A549 (cell line): ENCODE measurements at regions not wholly inside any gene's neighbourhood (a gene's known extent, or its start where the extent isn't known, plus 50 kb on each side); places are given as distances from the start of the nearest gene placed in this dataset.

ENCODE experiments used
- ATAC-seq, 2 experiments: fragments of 200-7000 bp in 1 of 2; fragments of >200 bp in 1 of 2; cut with Nextera tagmentation in 1 of 2; cut with Tn5 transposase in 1 of 2; 3 replicates each; pipeline versions ENCODE4 v1.8.0 to v1.9.1; 2018 to 2020; ENCODE audit warnings: mild to moderate bottlenecking in 1 of 2, moderate library complexity in 1 of 2
- CTCF ChIA-PET: fragments of 300-600 bp; sonication (Branson Sonifier 250); formaldehyde crosslinking; extraction: SDS; loops from one replicate; lab custom pipeline; 2021; ENCODE audit warnings: antibody characterized with exemption, inconsistent platforms; lab: Yijun Ruan, JAX
- POLR2A ChIA-PET: fragments of 350-600 bp; formaldehyde crosslinking; extraction: SDS; loops from one replicate; lab custom pipeline; 2021; ENCODE audit warnings: antibody characterized with exemption, inconsistent platforms; lab: Yijun Ruan, JAX
- DNase-seq, 2 experiments: peaks; one replicate each; pipeline versions ENCODE4 v3.0.0 to v3.0.0-alpha.2; 2011 to 2016; ENCODE audit warnings: low read depth in 1 of 2, low spot score in 1 of 2
- FAIRE-seq: peaks from 2 replicates; lab custom pipeline; 2011; peaks lifted over from hg19 to GRCh38; lab: Jason Lieb, UNC
- H3K27ac ChIP-seq, 2 experiments: fragments of >200 bp; sonication (Bioruptor Twin); formaldehyde crosslinking; 3 replicates each; pipeline ENCODE4 v1.5.1; 2016 to 2017
- H3K4me1 ChIP-seq: fragments of >200 bp; sonication (Bioruptor Twin); formaldehyde crosslinking; 3 replicates; pipeline ENCODE4 v1.6.1; 2016
- H3K4me2 ChIP-seq: fragments of >200 bp; sonication (Bioruptor Twin); formaldehyde crosslinking; 3 replicates; pipeline ENCODE4 v1.6.1; 2016
- H3K4me3 ChIP-seq: fragments of >200 bp; sonication (Bioruptor Twin); formaldehyde crosslinking; 3 replicates; pipeline ENCODE4 v1.5.1; 2016
- H3K9me3 ChIP-seq: fragments of >200 bp; sonication (Bioruptor Twin); formaldehyde crosslinking; 3 replicates; pipeline ENCODE4 v1.6.1; 2016
- BHLHE40 ChIP-seq: IDR thresholded peaks from 2 replicates; pipeline ENCODE4 v1.6.1; 2012; ENCODE audit warnings: low read depth, low read length, inconsistent platforms
- CHD2 ChIP-seq: fragments of 150-350 bp; IDR thresholded peaks from 2 replicates; pipeline ENCODE4 v1.6.1; 2014; ENCODE audit warnings: low read length; ENCODE audit not compliant: partially characterized antibody
- CHD4 ChIP-seq: fragments of 200-600 bp; sonication (generic); IDR thresholded peaks from 2 replicates; pipeline ENCODE4 v1.6.1; 2016; ENCODE audit warnings: antibody characterized with exemption, mild to moderate bottlenecking, borderline replicate concordance
- FOXS1 ChIP-seq: fragments of 250-450 bp; sonication (Bioruptor Pico); IDR thresholded peaks from 2 replicates; pipeline ENCODE4 v1.5.0; 2020; ENCODE audit warnings: mild to moderate bottlenecking, moderate library complexity
- HDAC2 ChIP-seq: fragments of 200-600 bp; sonication (generic); IDR thresholded peaks from 2 replicates; pipeline ENCODE4 v1.6.1; 2016
- HEYL ChIP-seq: fragments of 250-450 bp; sonication (Bioruptor Pico); IDR thresholded peaks from 2 replicates; pipeline ENCODE4 v1.8.0; 2021; ENCODE audit warnings: mild to moderate bottlenecking, moderate library complexity
- JUN ChIP-seq, 2 experiments: fragments of >200 bp; sonication (Bioruptor Twin); formaldehyde crosslinking; IDR thresholded peaks; 2 replicates in 1 of 2; 3 replicates in 1 of 2; pipeline ENCODE4 v1.6.1; 2016 to 2017
- KDM1A ChIP-seq: fragments of 200-600 bp; sonication (generic); IDR thresholded peaks from 2 replicates; pipeline ENCODE4 v1.6.1; 2016; ENCODE audit warnings: low read depth, mild to moderate bottlenecking
- KDM5A ChIP-seq: fragments of 200-600 bp; sonication (generic); IDR thresholded peaks from 2 replicates; pipeline ENCODE4 v1.6.1; 2016; ENCODE audit warnings: antibody characterized with exemption, mild to moderate bottlenecking
- NPAS2 ChIP-seq: fragments of 250-450 bp; sonication (Bioruptor Pico); IDR thresholded peaks from 2 replicates; pipeline ENCODE4 v1.8.0; 2022; ENCODE audit warnings: mild to moderate bottlenecking, moderate library complexity, borderline replicate concordance
- POLR2AphosphoS2 ChIP-seq: conservative IDR thresholded peaks from 2 replicates; pipeline ENCODE4 v1.6.1; 2012; ENCODE audit warnings: low read length, improper control_type of control experiment, inconsistent platforms
- RARB ChIP-seq: fragments of 250-450 bp; sonication (Bioruptor Pico); IDR thresholded peaks from 2 replicates; pipeline ENCODE4 v1.8.0; 2021; ENCODE audit warnings: mild to moderate bottlenecking, moderate library complexity
- RCOR1 ChIP-seq: fragments of 150-350 bp; IDR thresholded peaks from 2 replicates; pipeline ENCODE4 v1.6.1; 2014; ENCODE audit warnings: antibody characterized with exemption, low read length, low read depth
- RFX5 ChIP-seq: fragments of 450-650 bp; IDR thresholded peaks from 2 replicates; pipeline ENCODE4 v1.7.1; 2014; ENCODE audit warnings: antibody characterized with exemption, mild to moderate bottlenecking, moderate library complexity
- RNF2 ChIP-seq: fragments of 200-600 bp; sonication (generic); IDR thresholded peaks from 2 replicates; pipeline ENCODE4 v1.6.1; 2016; ENCODE audit warnings: low read depth, mild to moderate bottlenecking, antibody characterized with exemption, moderate library complexity, borderline replicate concordance
- SMC3 ChIP-seq: fragments of >200 bp; sonication (Bioruptor Twin); formaldehyde crosslinking; IDR thresholded peaks from 3 replicates; pipeline ENCODE4 v1.6.1; 2018; ENCODE audit warnings: inconsistent platforms
- TFCP2L1 ChIP-seq: fragments of 250-450 bp; sonication (Bioruptor Pico); IDR thresholded peaks from 2 replicates; pipeline ENCODE4 v1.5.0; 2021; ENCODE audit warnings: mild to moderate bottlenecking
- TP53 ChIP-seq: fragments of 250-450 bp; sonication (Bioruptor Pico); IDR thresholded peaks from 2 replicates; pipeline ENCODE4 v1.5.0; 2021; ENCODE audit warnings: mild to moderate bottlenecking, moderate library complexity
- ZFP36 ChIP-seq: fragments of 450-650 bp; IDR thresholded peaks from 2 replicates; pipeline ENCODE4 v1.6.1; 2014; ENCODE audit warnings: borderline replicate concordance; ENCODE audit not compliant: partially characterized antibody
- ZSCAN20 ChIP-seq: fragments of 250-450 bp; sonication (Bioruptor Pico); IDR thresholded peaks from 2 replicates; pipeline ENCODE4 v1.8.0; 2022; ENCODE audit warnings: mild to moderate bottlenecking, moderate library complexity
- WGBS: methylation state at CpG from one replicate; pipeline ENCODE4 v1.1.6; 2017; ENCODE audit errors: missing lambda C conversion rate; 5-methylcytosine and 5-hydroxymethylcytosine counted together
- TF ChIP-seq, protein P1 (sequence below): fragments of 250-450 bp; sonication (Bioruptor Pico); IDR thresholded peaks from 2 replicates; pipeline ENCODE4 v1.5.0; 2021; ENCODE audit warnings: mild to moderate bottlenecking, moderate library complexity, borderline replicate concordance
- TF ChIP-seq, protein P2 (sequence below): fragments of >200 bp; sonication (Bioruptor Twin); formaldehyde crosslinking; IDR thresholded peaks from 3 replicates; pipeline ENCODE4 v1.5.1; 2016
- TF ChIP-seq, protein P3 (sequence below): fragments of >200 bp; sonication (Bioruptor Twin); formaldehyde crosslinking; IDR thresholded peaks from 3 replicates; pipeline ENCODE4 v1.6.1; 2016
- TF ChIP-seq, protein P4 (sequence below): fragments of 150-350 bp; IDR thresholded peaks from 2 replicates; pipeline ENCODE4 v1.6.1; 2014; ENCODE audit warnings: low read depth, mild to moderate bottlenecking, low read length

DNA sequence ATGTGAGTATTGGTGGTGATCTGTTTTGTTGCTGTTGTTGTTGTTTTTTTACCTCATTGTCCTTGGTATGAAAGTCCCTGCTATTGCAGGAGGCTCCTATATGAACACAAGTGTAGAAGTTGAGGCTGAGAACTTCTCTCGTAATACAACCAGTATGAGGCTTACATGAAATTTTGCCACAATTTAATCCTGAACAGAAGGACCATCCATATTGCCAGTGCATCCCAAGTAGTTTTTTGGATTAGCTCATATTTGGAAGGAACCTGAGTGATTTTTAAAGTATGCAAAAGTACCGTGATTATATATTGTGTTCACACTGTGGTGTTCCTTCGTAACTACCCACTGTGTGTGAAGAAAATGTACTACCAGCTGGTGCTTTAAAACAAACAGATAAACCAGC, 2095.5 kb upstream of the WWC1 start:
- no peak for FAIRE-seq
- CTCF ChIA-PET, result no interaction called here
- ATAC-seq, result no peak
- H3K4me2 ChIP-seq, result no peak overlapping the region
- H3K9me3 ChIP-seq, result no peaks in the 10 kb centered on the region
- TF ChIP-seq RFX5 (no peak), FOXS1 (CRISPR knock-in tag) (no peak), POLR2AphosphoS2 (no peak), CHD2 (no peak), RARB (no peak), RNF2 (no peak), BHLHE40 (no peak), ZFP36 (no peak), ZSCAN20 (no peak), TP53 (no peak), KDM1A (no peak), TFCP2L1 (no peak)
- 5% methylated on average over 3 of the region's 3 CpGs for WGBS
- H3K27ac ChIP-seq, result no peak overlapping the region
- no peak overlapping the region for H3K4me3 ChIP-seq
- no peaks in the 10 kb centered on the region for H3K4me1 ChIP-seq
- DNase-seq, result no peak
- POLR2A ChIA-PET, result no interaction called here

DNA sequence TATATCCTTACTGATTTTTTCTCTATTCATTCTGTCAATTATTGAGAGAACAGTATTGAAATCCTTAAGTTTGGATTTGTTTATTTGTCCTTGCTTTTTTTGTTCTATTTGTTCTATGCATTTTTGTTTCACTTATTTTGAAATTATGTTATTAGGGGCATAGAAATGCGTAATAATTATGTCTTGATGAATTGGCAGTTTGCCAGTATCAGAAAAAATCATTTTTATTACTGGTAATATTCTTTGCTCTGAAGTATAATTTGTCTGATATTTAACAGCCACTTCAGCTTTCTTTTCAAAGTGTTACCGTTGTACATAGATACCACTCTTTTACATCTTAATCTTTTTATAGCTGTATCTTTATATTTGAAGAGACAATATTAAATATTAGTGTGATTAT, 2090.9 kb upstream of the WWC1 start:
- H3K4me2 ChIP-seq, result no peak overlapping the region
- 0% methylated on average over 2 of the region's 2 CpGs for WGBS
- DNase-seq, result no peak
- CTCF ChIA-PET, result no interaction called here
- POLR2A ChIA-PET, result no interaction called here
- no peak overlapping the region for H3K4me3 ChIP-seq
- H3K27ac ChIP-seq, result no peak overlapping the region
- no peaks in the 10 kb centered on the region for H3K9me3 ChIP-seq
- no peak for ATAC-seq
- FAIRE-seq, result no peak
- H3K4me1 ChIP-seq, result no peaks in the 10 kb centered on the region
- TF ChIP-seq HDAC2 (no peak), CHD4 (no peak), RCOR1 (no peak), JUN (IDR thresholded peaks at IDR 0.05) (no peak), KDM5A (no peak), HEYL (CRISPR knock-in tag) (no peak), CHD2 (no peak), ZSCAN20 (no peak), BHLHE40 (no peak), NPAS2 (no peak), SMC3 (no peak)
- TF ChIP-seq, protein P1, sequence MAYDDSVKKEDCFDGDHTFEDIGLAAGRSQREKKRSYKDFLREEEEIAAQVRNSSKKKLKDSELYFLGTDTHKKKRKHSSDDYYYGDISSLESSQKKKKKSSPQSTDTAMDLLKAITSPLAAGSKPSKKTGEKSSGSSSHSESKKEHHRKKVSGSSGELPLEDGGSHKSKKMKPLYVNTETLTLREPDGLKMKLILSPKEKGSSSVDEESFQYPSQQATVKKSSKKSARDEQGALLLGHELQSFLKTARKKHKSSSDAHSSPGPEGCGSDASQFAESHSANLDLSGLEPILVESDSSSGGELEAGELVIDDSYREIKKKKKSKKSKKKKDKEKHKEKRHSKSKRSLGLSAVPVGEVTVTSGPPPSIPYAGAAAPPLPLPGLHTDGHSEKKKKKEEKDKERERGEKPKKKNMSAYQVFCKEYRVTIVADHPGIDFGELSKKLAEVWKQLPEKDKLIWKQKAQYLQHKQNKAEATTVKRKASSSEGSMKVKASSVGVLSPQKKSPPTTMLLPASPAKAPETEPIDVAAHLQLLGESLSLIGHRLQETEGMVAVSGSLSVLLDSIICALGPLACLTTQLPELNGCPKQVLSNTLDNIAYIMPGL (CRISPR knock-in tag), result no peak
- TF ChIP-seq, protein P2, sequence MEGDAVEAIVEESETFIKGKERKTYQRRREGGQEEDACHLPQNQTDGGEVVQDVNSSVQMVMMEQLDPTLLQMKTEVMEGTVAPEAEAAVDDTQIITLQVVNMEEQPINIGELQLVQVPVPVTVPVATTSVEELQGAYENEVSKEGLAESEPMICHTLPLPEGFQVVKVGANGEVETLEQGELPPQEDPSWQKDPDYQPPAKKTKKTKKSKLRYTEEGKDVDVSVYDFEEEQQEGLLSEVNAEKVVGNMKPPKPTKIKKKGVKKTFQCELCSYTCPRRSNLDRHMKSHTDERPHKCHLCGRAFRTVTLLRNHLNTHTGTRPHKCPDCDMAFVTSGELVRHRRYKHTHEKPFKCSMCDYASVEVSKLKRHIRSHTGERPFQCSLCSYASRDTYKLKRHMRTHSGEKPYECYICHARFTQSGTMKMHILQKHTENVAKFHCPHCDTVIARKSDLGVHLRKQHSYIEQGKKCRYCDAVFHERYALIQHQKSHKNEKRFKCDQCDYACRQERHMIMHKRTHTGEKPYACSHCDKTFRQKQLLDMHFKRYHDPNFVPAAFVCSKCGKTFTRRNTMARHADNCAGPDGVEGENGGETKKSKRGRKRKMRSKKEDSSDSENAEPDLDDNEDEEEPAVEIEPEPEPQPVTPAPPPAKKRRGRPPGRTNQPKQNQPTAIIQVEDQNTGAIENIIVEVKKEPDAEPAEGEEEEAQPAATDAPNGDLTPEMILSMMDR, result no peak
- TF ChIP-seq, protein P3, sequence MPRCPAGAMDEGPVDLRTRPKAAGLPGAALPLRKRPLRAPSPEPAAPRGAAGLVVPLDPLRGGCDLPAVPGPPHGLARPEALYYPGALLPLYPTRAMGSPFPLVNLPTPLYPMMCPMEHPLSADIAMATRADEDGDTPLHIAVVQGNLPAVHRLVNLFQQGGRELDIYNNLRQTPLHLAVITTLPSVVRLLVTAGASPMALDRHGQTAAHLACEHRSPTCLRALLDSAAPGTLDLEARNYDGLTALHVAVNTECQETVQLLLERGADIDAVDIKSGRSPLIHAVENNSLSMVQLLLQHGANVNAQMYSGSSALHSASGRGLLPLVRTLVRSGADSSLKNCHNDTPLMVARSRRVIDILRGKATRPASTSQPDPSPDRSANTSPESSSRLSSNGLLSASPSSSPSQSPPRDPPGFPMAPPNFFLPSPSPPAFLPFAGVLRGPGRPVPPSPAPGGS, result no peak
- TF ChIP-seq, protein P4, sequence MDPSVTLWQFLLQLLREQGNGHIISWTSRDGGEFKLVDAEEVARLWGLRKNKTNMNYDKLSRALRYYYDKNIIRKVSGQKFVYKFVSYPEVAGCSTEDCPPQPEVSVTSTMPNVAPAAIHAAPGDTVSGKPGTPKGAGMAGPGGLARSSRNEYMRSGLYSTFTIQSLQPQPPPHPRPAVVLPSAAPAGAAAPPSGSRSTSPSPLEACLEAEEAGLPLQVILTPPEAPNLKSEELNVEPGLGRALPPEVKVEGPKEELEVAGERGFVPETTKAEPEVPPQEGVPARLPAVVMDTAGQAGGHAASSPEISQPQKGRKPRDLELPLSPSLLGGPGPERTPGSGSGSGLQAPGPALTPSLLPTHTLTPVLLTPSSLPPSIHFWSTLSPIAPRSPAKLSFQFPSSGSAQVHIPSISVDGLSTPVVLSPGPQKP, result no peak
